ENCODE measurements at regions not wholly inside any gene's neighbourhood (a gene's known extent, or its start where the extent isn't known, plus 50 kb on each side); places are given as distances from the start of the nearest gene placed in this dataset.

DNA sequence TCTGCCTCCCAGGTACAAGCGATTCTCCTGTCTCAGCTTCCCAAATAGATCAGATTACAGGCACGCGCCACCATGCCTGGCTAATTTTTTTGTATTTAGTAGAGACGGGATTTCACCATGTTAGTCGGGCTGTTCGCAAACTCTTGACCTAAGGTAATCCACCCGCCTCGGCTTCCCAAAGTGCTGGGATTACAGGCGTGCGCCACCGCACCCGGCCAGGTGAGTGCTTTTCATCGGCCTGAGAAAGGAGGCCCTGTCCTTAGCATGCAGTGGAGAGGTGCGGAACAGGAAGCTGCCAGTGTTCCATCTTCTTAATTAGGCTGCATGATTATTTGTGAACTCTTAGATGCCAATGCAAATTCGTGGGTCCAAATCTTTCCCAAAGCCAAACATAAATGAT, 125.7 kb upstream of the THSD7B start:
- Mint-ChIP-seq H3K4me3 (no peak overlapping the region), H3K27ac (no peak overlapping the region), H3K27me3 (ENCODE audit: low read depth) (no peaks in the 10 kb centered on the region), H3K4me1 (ENCODE audit: low read depth) (no peaks in the 10 kb centered on the region), H3K9me3 (no peaks in the 10 kb centered on the region), H3K36me3 (ENCODE audit: low read depth) (no peaks in the 10 kb centered on the region)

DNA sequence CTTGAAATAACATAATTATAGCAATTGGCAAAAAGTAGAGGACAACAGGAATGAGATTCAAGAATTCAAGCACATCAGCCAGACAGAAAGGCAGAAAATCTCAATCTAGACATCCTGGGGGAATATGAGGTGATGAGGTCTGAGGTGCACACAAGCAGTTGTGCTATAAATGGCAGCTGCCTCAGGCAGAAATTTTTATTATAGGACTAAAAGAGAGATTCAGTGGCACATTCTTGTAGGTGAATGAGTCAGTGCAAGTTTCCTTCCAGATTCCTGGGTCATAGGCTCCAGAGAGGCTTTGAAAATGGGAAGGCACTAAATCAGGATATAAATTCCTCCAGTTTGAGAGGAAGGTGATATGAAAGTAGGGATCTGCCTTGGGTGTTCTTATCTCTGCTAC, 127.2 kb upstream of the THSD7B start:
- H3K27ac Mint-ChIP-seq, result no peak overlapping the region
- H3K4me3 Mint-ChIP-seq, result no peak overlapping the region
- H3K36me3 Mint-ChIP-seq (ENCODE audit: low read depth), result no peaks in the 10 kb centered on the region
- H3K4me1 Mint-ChIP-seq (ENCODE audit: low read depth), result no peaks in the 10 kb centered on the region
- H3K27me3 Mint-ChIP-seq (ENCODE audit: low read depth), result no peaks in the 10 kb centered on the region
- no peaks in the 10 kb centered on the region for H3K9me3 Mint-ChIP-seq

DNA sequence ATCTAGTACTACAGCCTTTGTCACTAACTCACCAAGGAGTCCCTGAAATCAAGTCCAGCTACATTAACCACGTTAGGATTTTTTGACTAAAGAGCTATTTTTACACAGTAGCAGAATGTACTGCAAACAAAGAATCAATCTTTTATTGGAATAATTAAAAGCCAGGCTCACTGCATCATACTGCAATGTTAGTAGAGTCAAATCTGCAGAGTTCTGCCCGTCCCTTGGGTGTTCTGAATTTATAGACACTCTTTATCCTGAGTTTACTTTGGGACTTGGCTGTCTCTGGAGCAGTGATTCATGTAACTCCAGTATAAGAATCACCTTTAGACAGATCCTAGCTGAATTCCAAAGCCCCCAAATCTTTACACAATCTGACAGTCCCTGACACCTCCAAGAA, 127.9 kb upstream of the THSD7B start:
- Mint-ChIP-seq H3K36me3 (ENCODE audit: low read depth) (no peaks in the 10 kb centered on the region), H3K27me3 (ENCODE audit: low read depth) (no peaks in the 10 kb centered on the region), H3K4me3 (no peak overlapping the region), H3K27ac (no peak overlapping the region), H3K9me3 (no peaks in the 10 kb centered on the region), H3K4me1 (ENCODE audit: low read depth) (no peaks in the 10 kb centered on the region)

DNA sequence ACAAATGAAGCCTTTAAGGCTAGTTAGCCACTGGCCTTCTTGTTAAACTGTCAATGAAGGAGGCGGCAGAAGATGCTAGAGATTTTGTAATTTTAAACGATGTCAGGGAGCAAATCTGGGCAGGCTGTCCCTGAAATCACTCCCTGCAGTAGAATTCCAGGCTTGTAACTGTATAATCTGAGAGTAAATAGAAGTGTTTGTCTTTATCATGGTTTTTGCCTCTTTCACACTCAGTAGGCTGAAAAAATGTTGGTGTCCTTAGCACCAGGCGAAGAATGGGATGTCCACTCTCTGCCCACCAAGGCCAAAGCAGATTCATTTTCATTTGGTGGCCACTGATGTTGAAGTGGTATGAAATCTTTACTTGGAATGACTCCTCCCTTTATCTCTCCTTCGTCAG, 136.9 kb upstream of the THSD7B start:
- no peaks in the 10 kb centered on the region for H3K9me3 Mint-ChIP-seq

DNA sequence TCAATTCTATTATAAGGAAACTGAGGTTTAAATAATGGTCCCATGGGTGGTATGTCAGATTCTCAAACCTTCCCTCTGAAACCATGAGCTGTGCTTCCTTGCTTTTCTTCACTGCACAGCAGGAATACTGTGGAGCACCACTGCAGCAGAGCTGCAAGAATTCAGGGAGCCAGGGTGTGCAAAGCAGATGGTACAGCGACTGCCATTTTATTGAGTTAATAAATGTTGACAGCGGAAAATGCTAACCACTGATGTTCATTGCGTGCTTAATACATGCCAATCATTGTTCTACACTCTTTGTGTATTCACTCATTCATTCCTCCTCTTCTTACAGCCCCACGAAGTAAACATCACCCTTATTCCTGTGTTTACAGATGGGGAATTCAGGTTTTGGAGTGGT, 152.2 kb upstream of the THSD7B start:
- Mint-ChIP-seq H3K4me1 (ENCODE audit: low read depth) (no peaks in the 10 kb centered on the region), H3K9me3 (no peaks in the 10 kb centered on the region), H3K27me3 (ENCODE audit: low read depth) (no peaks in the 10 kb centered on the region), H3K36me3 (ENCODE audit: low read depth) (no peaks in the 10 kb centered on the region), H3K27ac (no peak overlapping the region), H3K4me3 (no peak overlapping the region)

More for the DNA sequence above, 136.9 kb upstream of the THSD7B start:
- Mint-ChIP-seq H3K36me3 (ENCODE audit: low read depth) (no peaks in the 10 kb centered on the region), H3K27me3 (ENCODE audit: low read depth) (peaks cover 5% of the 10 kb centered on the region), H3K4me3 (no peak overlapping the region), H3K4me1 (ENCODE audit: low read depth) (no peaks in the 10 kb centered on the region), H3K27ac (no peak overlapping the region)

DNA sequence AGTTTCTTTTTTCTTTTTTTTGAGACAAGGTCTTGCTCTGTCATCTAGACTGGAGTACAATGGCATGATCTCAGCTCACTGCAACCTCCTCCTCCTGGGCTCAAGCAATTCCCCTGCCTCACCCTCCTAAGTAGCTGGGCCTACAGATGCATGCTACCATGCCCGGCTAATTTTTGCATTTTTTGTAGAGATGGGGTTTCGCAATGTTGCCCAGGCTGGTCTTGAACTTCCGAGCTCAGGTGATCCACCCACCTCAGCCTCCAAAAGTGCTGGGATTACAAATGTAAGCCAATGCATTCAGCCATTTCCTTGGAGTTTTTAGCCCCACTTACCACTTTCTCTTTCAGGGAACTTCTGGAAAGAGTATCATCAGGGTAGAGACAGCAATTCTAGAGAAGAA, 153.3 kb upstream of the THSD7B start:
- H3K9me3 Mint-ChIP-seq, result no peaks in the 10 kb centered on the region
- H3K27me3 Mint-ChIP-seq (ENCODE audit: low read depth), result no peaks in the 10 kb centered on the region
- H3K36me3 Mint-ChIP-seq (ENCODE audit: low read depth), result no peaks in the 10 kb centered on the region
- H3K4me1 Mint-ChIP-seq (ENCODE audit: low read depth), result no peaks in the 10 kb centered on the region
- no peak overlapping the region for H3K27ac Mint-ChIP-seq
- H3K4me3 Mint-ChIP-seq, result no peak overlapping the region

DNA sequence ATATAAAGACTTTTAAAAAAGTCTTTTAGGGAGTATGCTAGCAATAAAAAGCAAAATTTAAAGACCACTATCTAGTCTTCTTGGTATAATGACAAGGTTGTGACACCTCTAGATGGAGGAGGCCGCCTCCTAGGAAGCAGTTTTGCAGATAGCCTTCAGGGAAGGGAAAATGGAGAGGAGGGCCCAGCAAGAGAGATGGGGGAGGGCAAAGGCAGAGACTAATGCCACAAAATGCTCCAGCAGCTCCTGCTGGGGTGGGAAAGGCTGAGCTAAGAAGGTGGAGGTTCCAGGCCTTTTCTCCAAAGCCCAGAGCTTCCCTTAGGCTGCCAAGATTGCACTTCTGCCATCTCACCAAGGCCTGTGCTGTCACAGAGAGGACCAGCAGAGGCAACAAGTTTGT, 153.9 kb upstream of the THSD7B start:
- no peaks in the 10 kb centered on the region for H3K4me1 Mint-ChIP-seq (ENCODE audit: low read depth)
- no peak overlapping the region for H3K27ac Mint-ChIP-seq
- H3K9me3 Mint-ChIP-seq, result no peaks in the 10 kb centered on the region
- no peaks in the 10 kb centered on the region for H3K27me3 Mint-ChIP-seq (ENCODE audit: low read depth)
- no peaks in the 10 kb centered on the region for H3K36me3 Mint-ChIP-seq (ENCODE audit: low read depth)
- H3K4me3 Mint-ChIP-seq, result no peak overlapping the region

DNA sequence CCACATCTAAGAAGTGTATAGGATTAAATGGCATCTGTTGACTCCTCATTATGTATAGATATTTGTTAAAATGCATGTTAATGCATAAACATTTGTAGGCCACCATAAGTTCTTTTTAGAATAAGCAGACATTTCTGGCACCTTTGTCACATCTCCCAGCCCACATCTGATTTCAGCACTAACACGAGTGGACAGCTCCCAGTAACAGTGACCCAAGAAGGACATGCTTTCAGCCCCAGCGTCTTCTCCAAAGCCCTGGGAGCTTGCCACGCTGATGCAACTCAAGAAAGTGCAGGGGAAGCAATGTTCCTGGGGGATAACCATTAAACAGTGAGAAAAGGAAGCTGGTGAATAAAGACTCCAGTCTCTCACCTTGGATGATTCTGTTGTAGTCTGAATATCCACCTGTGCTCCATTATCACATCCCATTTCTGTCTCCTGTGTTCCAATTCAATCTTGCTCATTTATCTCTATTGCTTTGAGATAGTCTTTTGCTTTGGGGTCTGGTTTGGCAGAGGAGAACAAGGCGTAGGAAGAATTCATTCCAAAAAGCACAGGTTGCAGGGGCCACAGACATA, 182.6 kb upstream of the THSD7B start:
- Mint-ChIP-seq H3K27me3 (ENCODE audit: low read depth) (no peaks in the 10 kb centered on the region), H3K9me3 (no peaks in the 10 kb centered on the region), H3K4me3 (no peak overlapping the region), H3K4me1 (ENCODE audit: low read depth) (no peaks in the 10 kb centered on the region), H3K36me3 (ENCODE audit: low read depth) (no peaks in the 10 kb centered on the region), H3K27ac (no peak overlapping the region)

DNA sequence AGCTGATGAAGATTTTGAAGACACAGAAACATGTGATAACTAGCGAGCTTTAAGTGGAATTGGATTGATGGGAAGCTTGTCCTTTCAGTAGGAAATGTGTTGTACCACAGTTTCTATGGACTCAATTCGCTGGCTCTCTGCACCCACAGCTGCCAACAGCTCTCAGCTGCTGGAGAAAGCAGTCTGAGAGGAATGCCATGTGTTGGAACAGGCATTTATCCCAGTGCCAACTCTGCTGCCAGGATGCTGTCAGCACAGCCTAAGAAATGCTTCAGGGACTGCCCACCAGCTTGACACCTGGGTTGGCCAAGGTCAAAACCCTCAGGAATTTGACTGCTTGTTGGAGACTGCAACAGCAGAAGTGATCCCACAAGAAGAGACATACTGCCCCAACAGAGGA, 193.0 kb upstream of the THSD7B start:
- Mint-ChIP-seq H3K27me3 (ENCODE audit: low read depth) (no peaks in the 10 kb centered on the region), H3K27ac (no peak overlapping the region), H3K4me1 (ENCODE audit: low read depth) (no peaks in the 10 kb centered on the region), H3K36me3 (ENCODE audit: low read depth) (no peaks in the 10 kb centered on the region), H3K4me3 (no peak overlapping the region), H3K9me3 (no peaks in the 10 kb centered on the region)

DNA sequence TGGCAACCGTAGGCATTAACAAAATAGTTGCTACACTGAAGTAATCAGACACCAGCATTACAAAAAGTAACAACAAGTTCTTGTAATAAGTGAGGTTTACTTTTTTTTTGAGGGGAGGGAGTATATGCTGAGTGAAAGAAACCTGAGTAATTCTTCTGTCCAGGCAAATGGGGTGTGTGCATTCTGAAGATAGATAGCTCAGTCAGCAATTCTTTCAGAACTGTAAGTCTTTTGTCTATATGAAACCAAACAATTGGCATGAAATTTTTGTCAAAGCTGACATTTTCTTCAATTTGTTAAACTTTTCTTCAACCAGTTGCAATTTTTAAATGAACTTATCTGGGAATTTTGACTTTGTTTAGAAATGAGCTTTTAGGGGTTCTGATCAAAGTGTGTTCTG, 208.1 kb upstream of the THSD7B start:
- Mint-ChIP-seq H3K4me3 (no peak overlapping the region), H3K27me3 (ENCODE audit: low read depth) (peaks cover 5% of the 10 kb centered on the region), H3K36me3 (ENCODE audit: low read depth) (no peaks in the 10 kb centered on the region), H3K27ac (no peak overlapping the region), H3K9me3 (no peaks in the 10 kb centered on the region), H3K4me1 (ENCODE audit: low read depth) (no peaks in the 10 kb centered on the region)

DNA sequence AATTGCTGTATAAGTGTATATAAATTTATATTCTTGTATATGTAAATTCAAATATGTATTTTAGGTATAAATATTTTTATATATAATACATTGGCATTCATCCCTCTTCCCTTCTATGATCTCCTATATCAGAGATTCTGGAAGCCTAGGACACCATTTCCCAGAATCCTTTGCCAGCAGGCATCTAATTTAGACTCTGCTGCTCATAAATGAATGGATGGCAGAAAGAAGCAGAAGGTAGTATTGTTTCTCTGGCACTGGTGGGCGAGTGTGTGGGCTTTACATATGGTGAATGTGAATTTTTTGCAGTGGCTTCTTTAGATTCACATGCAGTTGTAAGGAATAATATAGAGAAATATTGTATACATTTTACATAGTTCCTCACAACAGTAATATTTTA, 215.2 kb upstream of the THSD7B start:
- Mint-ChIP-seq H3K27ac (no peak overlapping the region), H3K4me1 (ENCODE audit: low read depth) (no peaks in the 10 kb centered on the region), H3K4me3 (no peak overlapping the region), H3K9me3 (no peaks in the 10 kb centered on the region), H3K36me3 (ENCODE audit: low read depth) (no peaks in the 10 kb centered on the region), H3K27me3 (ENCODE audit: low read depth) (no peaks in the 10 kb centered on the region)

DNA sequence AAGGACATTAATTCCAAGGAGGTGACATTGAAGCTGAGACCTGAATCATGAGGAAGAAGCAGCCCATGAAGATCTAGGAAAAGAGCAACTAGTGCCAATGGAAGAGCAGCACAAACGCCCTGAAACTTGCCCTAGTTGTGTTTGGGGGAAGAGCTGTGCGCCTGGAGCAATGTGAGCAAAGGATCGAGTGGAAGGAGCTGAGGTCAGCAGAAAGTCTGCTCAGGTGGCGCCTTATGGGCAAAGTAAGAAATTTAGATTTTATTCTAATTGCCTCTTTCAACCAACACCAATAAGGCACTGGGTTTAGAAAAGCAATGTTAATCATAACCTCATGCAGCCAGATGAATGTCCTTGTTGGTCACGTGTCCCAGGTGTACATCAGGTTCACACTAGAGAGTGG, 226.0 kb upstream of the THSD7B start:
- H3K27ac Mint-ChIP-seq, result no peak overlapping the region
- H3K4me1 Mint-ChIP-seq (ENCODE audit: low read depth), result no peaks in the 10 kb centered on the region
- no peaks in the 10 kb centered on the region for H3K9me3 Mint-ChIP-seq
- no peaks in the 10 kb centered on the region for H3K36me3 Mint-ChIP-seq (ENCODE audit: low read depth)
- H3K4me3 Mint-ChIP-seq, result no peak overlapping the region
- no peaks in the 10 kb centered on the region for H3K27me3 Mint-ChIP-seq (ENCODE audit: low read depth)

DNA sequence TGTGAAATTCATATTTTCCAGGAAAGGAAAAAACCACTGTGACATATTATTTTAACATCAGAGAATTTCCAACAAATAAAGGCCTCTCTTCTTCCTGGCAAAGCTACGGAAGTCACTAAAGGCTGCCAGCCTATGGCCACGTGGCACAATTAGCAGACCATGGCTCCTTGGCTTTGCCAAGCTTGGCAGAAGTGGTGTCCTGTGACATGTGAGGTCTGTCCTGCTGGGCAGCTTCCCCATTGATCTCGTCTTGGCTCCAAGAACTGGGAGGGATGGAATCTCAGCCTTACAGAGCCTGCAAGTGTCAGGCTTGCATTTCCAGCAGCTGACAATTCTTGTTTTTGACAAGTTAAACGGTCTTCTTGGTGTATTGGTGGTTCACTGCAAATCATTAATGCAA, 226.9 kb upstream of the THSD7B start:
- no peak overlapping the region for H3K27ac Mint-ChIP-seq

DNA sequence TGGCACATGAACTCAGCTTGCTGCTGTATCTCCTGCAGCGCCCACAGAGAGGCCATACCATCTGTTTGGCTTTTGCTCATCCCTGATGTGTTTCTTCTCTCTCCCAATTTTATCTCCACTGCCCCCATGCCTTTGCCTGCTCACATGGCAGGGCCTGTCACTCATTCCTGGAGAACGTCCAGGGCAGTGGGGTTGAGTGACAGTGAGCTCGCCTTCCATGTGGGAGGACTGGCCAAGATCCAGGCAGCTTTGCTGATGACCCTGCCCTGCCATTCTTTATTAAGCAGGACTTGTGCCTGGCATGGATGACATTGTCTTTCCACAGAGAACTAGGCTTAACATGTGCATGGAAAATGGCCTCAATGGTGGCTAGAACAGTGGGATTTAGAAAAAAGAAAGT, 230.5 kb upstream of the THSD7B start:
- H3K36me3 Mint-ChIP-seq (ENCODE audit: low read depth), result no peaks in the 10 kb centered on the region
- H3K27ac Mint-ChIP-seq, result no peak overlapping the region
- H3K4me3 Mint-ChIP-seq, result no peak overlapping the region
- H3K9me3 Mint-ChIP-seq, result no peaks in the 10 kb centered on the region
- H3K4me1 Mint-ChIP-seq (ENCODE audit: low read depth), result no peaks in the 10 kb centered on the region
- H3K27me3 Mint-ChIP-seq (ENCODE audit: low read depth), result no peaks in the 10 kb centered on the region

More for the DNA sequence above, 226.9 kb upstream of the THSD7B start:
- Mint-ChIP-seq H3K36me3 (ENCODE audit: low read depth) (no peaks in the 10 kb centered on the region), H3K4me1 (ENCODE audit: low read depth) (no peaks in the 10 kb centered on the region), H3K9me3 (no peaks in the 10 kb centered on the region), H3K27me3 (ENCODE audit: low read depth) (no peaks in the 10 kb centered on the region), H3K4me3 (no peak overlapping the region)

DNA sequence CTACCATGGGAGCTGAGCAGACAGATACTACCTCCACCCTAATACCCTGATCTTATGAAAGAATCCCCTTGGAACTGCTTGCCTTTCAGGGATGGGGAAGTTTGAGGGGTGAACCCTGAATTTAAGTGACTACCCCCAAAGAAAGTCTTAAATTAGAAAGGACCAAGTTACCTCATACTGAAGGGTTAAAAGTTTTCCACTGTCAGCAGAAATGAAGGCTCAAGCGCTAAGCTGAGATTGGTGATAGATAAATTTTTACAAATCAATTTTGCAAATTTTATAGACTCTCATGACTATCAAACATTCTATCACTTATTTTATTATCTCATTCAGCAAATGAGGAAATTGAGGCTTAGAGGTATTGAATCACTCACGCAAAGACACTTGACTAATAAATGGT, 233.2 kb upstream of the THSD7B start:
- Mint-ChIP-seq H3K27me3 (ENCODE audit: low read depth) (no peaks in the 10 kb centered on the region), H3K4me1 (ENCODE audit: low read depth) (no peaks in the 10 kb centered on the region), H3K9me3 (no peaks in the 10 kb centered on the region), H3K36me3 (ENCODE audit: low read depth) (no peaks in the 10 kb centered on the region), H3K27ac (no peak overlapping the region), H3K4me3 (no peak overlapping the region)

DNA sequence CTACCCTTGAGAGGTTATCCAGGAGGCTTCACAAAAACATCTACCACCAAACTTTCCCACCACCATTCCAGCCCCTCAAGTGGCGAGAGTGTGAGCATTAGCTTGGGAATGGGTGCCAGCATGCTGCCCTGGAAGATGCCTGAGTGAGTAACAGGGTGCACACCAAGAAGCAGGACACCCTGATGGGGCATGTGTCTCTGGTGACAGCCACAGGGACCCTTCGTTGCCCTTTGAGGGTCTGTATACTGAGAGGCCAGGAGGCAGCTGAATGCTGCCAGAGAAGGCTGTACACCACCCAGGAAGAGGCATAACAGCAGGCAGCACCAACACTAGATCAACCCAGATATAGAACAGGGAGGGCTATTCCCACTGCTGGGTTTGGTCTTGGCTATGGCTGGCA, 233.6 kb upstream of the THSD7B start:
- Mint-ChIP-seq H3K27me3 (ENCODE audit: low read depth) (no peaks in the 10 kb centered on the region), H3K9me3 (no peaks in the 10 kb centered on the region), H3K36me3 (ENCODE audit: low read depth) (no peaks in the 10 kb centered on the region), H3K4me3 (no peak overlapping the region), H3K27ac (no peak overlapping the region), H3K4me1 (ENCODE audit: low read depth) (no peaks in the 10 kb centered on the region)
